Astrocyte of the cerebellum (primary cell): ENCODE measurements at regions not wholly inside any gene's neighbourhood (a gene's known extent, or its start where the extent isn't known, plus 50 kb on each side); places are given as distances from the start of the nearest gene placed in this dataset.

Experiments
- DNase-seq: peaks from one replicate; pipeline ENCODE4 v3.0.0-alpha.2; 2011; ENCODE audit warnings: low read depth
- H3K4me3 ChIP-seq: 2 replicates; pipeline ENCODE4 v1.5.1; 2011; ENCODE audit warnings: mild to moderate bottlenecking, low read depth, low read length, moderate library complexity
- CTCF ChIP-seq: IDR thresholded peaks from 2 replicates; pipeline ENCODE4 v1.5.1; 2012; ENCODE audit warnings: low read length, low read depth, moderate library complexity, mild to moderate bottlenecking; ENCODE audit errors: missing control alignments
- in situ Hi-C: cut with HindIII; loops from 2 replicates; pipeline ENCODE4 v1.10.0; 2017; ENCODE audit warnings: low sequenced_read_pairs

GRCh38 chr10:125510998-125511397 is 172.0 kb downstream of the TEX36 start:
- DNase-seq, result no peak
- H3K4me3 ChIP-seq, result no peak overlapping the region
- no peak for TF ChIP-seq CTCF
- in situ Hi-C loops, result no loop called here

GRCh38 chr10:125505648-125506047 is 177.3 kb downstream of the TEX36 start:
- TF ChIP-seq CTCF, result no peak
- DNase-seq, result no peak

GRCh38 chr10:125502276-125502675 is 180.7 kb downstream of the TEX36 start:
- DNase-seq, result no peak
- in situ Hi-C loops, result no loop called here
- TF ChIP-seq CTCF, result no peak

More at GRCh38 chr10:125505648-125506047, 177.3 kb downstream of the TEX36 start:
- no peak overlapping the region for H3K4me3 ChIP-seq
- in situ Hi-C loops, result no loop called here

GRCh38 chr10:125495386-125495785 is 187.6 kb downstream of the TEX36 start:
- in situ Hi-C loops, result no loop called here
- TF ChIP-seq CTCF, result no peak
- no peak for DNase-seq
- H3K4me3 ChIP-seq, result no peak overlapping the region

More at GRCh38 chr10:125502276-125502675, 180.7 kb downstream of the TEX36 start:
- no peak overlapping the region for H3K4me3 ChIP-seq

GRCh38 chr10:125494651-125495239 is 188.2 kb downstream of the TEX36 start:
- in situ Hi-C loops, result no loop called here
- H3K4me3 ChIP-seq, result no peak overlapping the region
- DNase-seq, result no peak
- no peak for TF ChIP-seq CTCF

- no peak overlapping the region for H3K4me3 ChIP-seq
- no peak for DNase-seq
- in situ Hi-C loops, result no loop called here
- TF ChIP-seq CTCF, result no peak
Observed at GRCh38 chr10:125491381-125491780, 191.6 kb downstream of the TEX36 start.
